ENCODE measurements at regions not wholly inside any gene's neighbourhood (a gene's known extent, or its start where the extent isn't known, plus 50 kb on each side); places are given as distances from the start of the nearest gene placed in this dataset.

DNA sequence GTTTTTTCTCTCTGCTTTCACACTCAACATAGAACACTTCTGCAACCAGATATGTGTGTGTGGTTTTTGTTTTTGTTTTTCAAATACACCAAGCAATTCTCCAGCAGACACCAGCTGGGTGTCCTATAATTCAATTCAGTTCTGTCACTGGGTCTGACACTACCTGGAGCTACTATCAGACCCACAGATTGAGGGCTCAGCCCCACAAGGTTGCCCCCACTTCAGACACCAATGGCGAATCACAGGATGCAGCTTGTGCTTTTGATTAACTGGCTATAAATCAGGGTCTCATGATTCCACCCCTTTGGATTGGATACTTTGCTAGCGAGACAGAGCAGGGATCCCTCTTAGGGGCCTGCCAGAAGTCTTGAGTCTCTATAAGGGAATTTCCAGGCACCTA lies 462.2 kb upstream of the NRP1 start:
- Histone ChIP-seq H3K4me3 (ENCODE audit: low read depth, low read length) (no peak overlapping the region), H2BK120ac (ENCODE audit: insufficient read depth, low read length, poor library complexity) (no peak overlapping the region), H3K79me1 (ENCODE audit: low read length) (peaks cover 5% of the 10 kb centered on the region), H3K36me3 (ENCODE audit: control insufficient read depth in 1 of 2, insufficient read depth in 2 of 2, low read length in 2 of 2) (no peaks in the 10 kb centered on the region), H4K8ac (ENCODE audit: low read depth, low read length) (no peak overlapping the region), H3K79me2 (ENCODE audit: control insufficient read depth, insufficient read depth, low read length, poor library complexity) (no peaks in the 10 kb centered on the region), H2AFZ (ENCODE audit: insufficient read depth, low read length, poor library complexity) (no peak overlapping the region), H4K91ac (ENCODE audit: low read depth, low read length) (no peak overlapping the region), H3K4ac (ENCODE audit: low read depth, low read length) (no peak overlapping the region), H3K4me2 (ENCODE audit: low read length) (no peak overlapping the region), H3K23ac (ENCODE audit: low read length) (no peak overlapping the region), H3K4me1 (ENCODE audit: control insufficient read depth in 1 of 2, insufficient read depth in 2 of 2, low read length in 2 of 2) (peaks cover 2 to 5% of the 10 kb centered on the region in 2 experiments), H3K14ac (ENCODE audit: low read length) (no peak overlapping the region), H2BK5ac (ENCODE audit: low read depth, low read length, poor library complexity) (no peak overlapping the region), H3K27me3 (ENCODE audit: insufficient read depth, low read length) (no peaks in the 10 kb centered on the region), H3K9me3 (ENCODE audit: insufficient read depth, low read depth, low read length) (no peaks in the 10 kb centered on the region), H2AK5ac (ENCODE audit: low read length) (no peak overlapping the region), H3K18ac (ENCODE audit: low read length) (no peak overlapping the region), H3K27ac (ENCODE audit: low read depth, low read length) (no peak overlapping the region), H4K12ac (ENCODE audit: low read depth, low read length) (no peak overlapping the region), H3K9ac (ENCODE audit: low read length) (no peak overlapping the region), H2BK12ac (ENCODE audit: low read length) (no peak overlapping the region)
- no CpG with 5 or more reads among the region's 2 CpGs for WGBS (ENCODE audit: extremely low coverage, insufficient coverage, insufficient read length)
- DNase-seq: no peak

DNA sequence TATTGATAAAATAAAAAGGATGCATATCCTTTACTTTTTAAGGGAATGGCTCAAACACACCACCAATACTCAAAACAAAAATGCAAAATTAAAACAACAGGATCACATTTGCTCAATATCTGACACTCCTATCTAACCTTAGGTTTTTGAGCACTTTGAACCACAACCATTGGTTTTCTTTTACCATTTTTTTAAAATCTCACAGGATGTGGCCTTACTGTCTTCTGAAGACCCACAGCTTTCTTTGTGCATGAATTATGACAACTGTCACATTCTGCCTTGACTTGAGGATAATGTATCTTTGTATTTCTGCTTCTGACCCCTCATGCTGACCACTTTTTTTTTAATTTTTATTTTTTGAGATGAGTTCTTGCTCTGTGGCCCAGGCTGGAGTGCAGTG lies 461.1 kb upstream of the NRP1 start:
- H3K36me3 ChIP-seq (ENCODE audit: control insufficient read depth in 1 of 2, insufficient read depth in 2 of 2, low read length in 2 of 2): no peaks in the 10 kb centered on the region
- H3K4me3 ChIP-seq (ENCODE audit: low read depth, low read length): no peak overlapping the region
- no peak overlapping the region for H3K27ac ChIP-seq (ENCODE audit: low read depth, low read length)
- peaks cover 0 to under 1% of the 10 kb centered on the region in 2 experiments for H3K4me1 ChIP-seq (ENCODE audit: control insufficient read depth in 1 of 2, insufficient read depth in 2 of 2, low read length in 2 of 2)
- H3K9me3 ChIP-seq (ENCODE audit: insufficient read depth, low read depth, low read length): no peaks in the 10 kb centered on the region
- H3K23ac ChIP-seq (ENCODE audit: low read length): no peak overlapping the region
- H3K27me3 ChIP-seq (ENCODE audit: insufficient read depth, low read length): no peaks in the 10 kb centered on the region
- H3K9ac ChIP-seq (ENCODE audit: low read length): no peak overlapping the region
- H3K14ac ChIP-seq (ENCODE audit: low read length): no peak overlapping the region
- peaks cover 2% of the 10 kb centered on the region for H3K79me1 ChIP-seq (ENCODE audit: low read length)
- no peak overlapping the region for H2AK5ac ChIP-seq (ENCODE audit: low read length)
- no peaks in the 10 kb centered on the region for H3K79me2 ChIP-seq (ENCODE audit: control insufficient read depth, insufficient read depth, low read length, poor library complexity)
- H2BK120ac ChIP-seq (ENCODE audit: insufficient read depth, low read length, poor library complexity): no peak overlapping the region
- no peak overlapping the region for H3K4ac ChIP-seq (ENCODE audit: low read depth, low read length)
- no peak overlapping the region for H4K12ac ChIP-seq (ENCODE audit: low read depth, low read length)
- no peak overlapping the region for H4K91ac ChIP-seq (ENCODE audit: low read depth, low read length)
- no peak overlapping the region for H3K4me2 ChIP-seq (ENCODE audit: low read length)
- no peak overlapping the region for H4K8ac ChIP-seq (ENCODE audit: low read depth, low read length)
- no peak overlapping the region for H2BK5ac ChIP-seq (ENCODE audit: low read depth, low read length, poor library complexity)
- H2AFZ ChIP-seq (ENCODE audit: insufficient read depth, low read length, poor library complexity): no peak overlapping the region
- H2BK12ac ChIP-seq (ENCODE audit: low read length): no peak overlapping the region
- H3K18ac ChIP-seq (ENCODE audit: low read length): no peak overlapping the region
- DNase-seq: no peak

DNA sequence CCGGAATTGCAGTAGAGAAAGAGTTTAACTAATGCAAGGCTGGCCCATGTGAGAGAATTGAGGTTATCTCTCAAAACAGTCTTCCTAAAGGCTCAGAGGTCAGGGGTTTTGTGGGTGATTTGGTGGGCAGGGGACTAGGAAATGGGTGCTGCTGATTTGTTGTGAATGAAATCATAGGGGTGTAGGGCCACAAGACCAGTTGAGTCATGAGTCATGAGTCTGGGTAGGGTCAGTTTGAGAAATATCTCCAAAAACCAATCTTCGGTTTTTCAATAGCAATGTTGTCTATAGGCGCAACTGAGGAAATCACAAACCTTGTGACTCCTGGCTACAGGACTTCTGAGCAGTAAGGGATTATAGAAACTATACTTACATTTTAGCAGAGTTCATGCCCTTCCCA lies 460.0 kb upstream of the NRP1 start:
- Histone ChIP-seq H4K91ac (ENCODE audit: low read depth, low read length) (no peak overlapping the region), H3K27ac (ENCODE audit: low read depth, low read length) (no peak overlapping the region), H3K27me3 (ENCODE audit: insufficient read depth, low read length) (no peaks in the 10 kb centered on the region), H3K9me3 (ENCODE audit: insufficient read depth, low read depth, low read length) (no peaks in the 10 kb centered on the region), H4K8ac (ENCODE audit: low read depth, low read length) (no peak overlapping the region), H3K4me1 (ENCODE audit: control insufficient read depth in 1 of 2, insufficient read depth in 2 of 2, low read length in 2 of 2) (no peaks in the 10 kb centered on the region), H3K4me3 (ENCODE audit: low read depth, low read length) (no peak overlapping the region), H3K23ac (ENCODE audit: low read length) (no peak overlapping the region), H3K4ac (ENCODE audit: low read depth, low read length) (no peak overlapping the region), H3K36me3 (ENCODE audit: control insufficient read depth in 1 of 2, insufficient read depth in 2 of 2, low read length in 2 of 2) (no peaks in the 10 kb centered on the region), H2AFZ (ENCODE audit: insufficient read depth, low read length, poor library complexity) (no peak overlapping the region), H3K4me2 (ENCODE audit: low read length) (no peak overlapping the region), H2BK12ac (ENCODE audit: low read length) (no peak overlapping the region), H2BK120ac (ENCODE audit: insufficient read depth, low read length, poor library complexity) (no peak overlapping the region), H3K79me2 (ENCODE audit: control insufficient read depth, insufficient read depth, low read length, poor library complexity) (no peaks in the 10 kb centered on the region), H4K12ac (ENCODE audit: low read depth, low read length) (no peak overlapping the region), H3K14ac (ENCODE audit: low read length) (no peak overlapping the region), H3K79me1 (ENCODE audit: low read length) (peaks cover 2% of the 10 kb centered on the region), H2AK5ac (ENCODE audit: low read length) (no peak overlapping the region), H2BK5ac (ENCODE audit: low read depth, low read length, poor library complexity) (no peak overlapping the region), H3K9ac (ENCODE audit: low read length) (no peak overlapping the region), H3K18ac (ENCODE audit: low read length) (no peak overlapping the region)
- DNase-seq: no peak
- WGBS (ENCODE audit: extremely low coverage, insufficient coverage, insufficient read length): no CpG with 5 or more reads among the region's 3 CpGs

DNA sequence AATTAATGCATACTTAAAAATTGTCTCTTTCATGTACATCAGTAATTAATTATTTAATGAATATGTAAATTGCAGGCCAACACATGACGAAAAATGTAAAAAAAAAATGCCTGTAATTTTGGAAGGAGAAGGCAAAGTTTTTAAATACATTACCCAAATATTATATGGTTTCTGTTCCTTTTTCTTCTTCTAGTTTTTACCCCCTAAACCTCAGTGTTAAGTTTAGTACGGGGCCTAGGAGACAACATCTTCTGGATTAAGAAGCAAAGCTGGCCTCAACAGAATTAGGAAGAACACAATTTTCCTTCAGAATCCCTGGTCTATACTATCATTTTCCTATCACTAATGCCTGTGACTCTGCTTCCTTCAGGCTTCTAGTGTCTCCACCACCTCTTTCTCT lies 459.3 kb upstream of the NRP1 start:
- H2BK120ac ChIP-seq (ENCODE audit: insufficient read depth, low read length, poor library complexity): no peak overlapping the region
- no peak overlapping the region for H4K8ac ChIP-seq (ENCODE audit: low read depth, low read length)
- no peak overlapping the region for H2AK5ac ChIP-seq (ENCODE audit: low read length)
- H3K9ac ChIP-seq (ENCODE audit: low read length): no peak overlapping the region
- H3K27me3 ChIP-seq (ENCODE audit: insufficient read depth, low read length): no peaks in the 10 kb centered on the region
- H4K12ac ChIP-seq (ENCODE audit: low read depth, low read length): no peak overlapping the region
- H3K4ac ChIP-seq (ENCODE audit: low read depth, low read length): no peak overlapping the region
- no peak overlapping the region for H3K23ac ChIP-seq (ENCODE audit: low read length)
- H3K79me1 ChIP-seq (ENCODE audit: low read length): no peaks in the 10 kb centered on the region
- no CpG with 5 or more reads among the region's 2 CpGs for WGBS (ENCODE audit: extremely low coverage, insufficient coverage, insufficient read length)
- no peaks in the 10 kb centered on the region for H3K79me2 ChIP-seq (ENCODE audit: control insufficient read depth, insufficient read depth, low read length, poor library complexity)
- H3K4me1 ChIP-seq (ENCODE audit: control insufficient read depth in 1 of 2, insufficient read depth in 2 of 2, low read length in 2 of 2): no peaks in the 10 kb centered on the region
- H3K36me3 ChIP-seq (ENCODE audit: control insufficient read depth in 1 of 2, insufficient read depth in 2 of 2, low read length in 2 of 2): no peaks in the 10 kb centered on the region
- H3K4me2 ChIP-seq (ENCODE audit: low read length): no peak overlapping the region
- H4K91ac ChIP-seq (ENCODE audit: low read depth, low read length): no peak overlapping the region
- no peak overlapping the region for H2BK12ac ChIP-seq (ENCODE audit: low read length)
- H3K4me3 ChIP-seq (ENCODE audit: low read depth, low read length): no peak overlapping the region
- no peaks in the 10 kb centered on the region for H3K9me3 ChIP-seq (ENCODE audit: insufficient read depth, low read depth, low read length)
- no peak overlapping the region for H2AFZ ChIP-seq (ENCODE audit: insufficient read depth, low read length, poor library complexity)
- no peak overlapping the region for H3K27ac ChIP-seq (ENCODE audit: low read depth, low read length)
- H2BK5ac ChIP-seq (ENCODE audit: low read depth, low read length, poor library complexity): no peak overlapping the region
- no peak for DNase-seq
- H3K18ac ChIP-seq (ENCODE audit: low read length): no peak overlapping the region
- no peak overlapping the region for H3K14ac ChIP-seq (ENCODE audit: low read length)

DNA sequence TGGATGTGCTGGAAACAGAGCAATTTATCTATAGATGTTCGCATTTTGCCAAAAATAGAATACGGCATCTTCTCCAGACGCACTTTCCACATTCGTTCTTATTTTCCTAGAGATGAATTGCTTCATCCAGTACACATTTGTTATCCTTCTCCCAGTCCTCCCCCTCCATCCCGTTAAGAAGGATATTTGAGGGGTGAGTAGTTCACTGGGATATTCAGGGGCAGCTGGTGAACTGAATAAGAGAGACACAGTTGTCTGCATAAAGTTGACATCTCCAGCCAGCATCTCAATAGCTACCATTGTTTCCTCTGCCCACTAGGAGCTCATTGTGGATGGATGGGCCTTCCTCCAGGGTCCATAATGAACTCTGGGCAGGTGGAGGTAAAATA lies 456.8 kb upstream of the NRP1 start:
- Histone ChIP-seq H3K4me3 (ENCODE audit: low read depth, low read length) (no peak overlapping the region), H3K36me3 (ENCODE audit: control insufficient read depth in 1 of 2, insufficient read depth in 2 of 2, low read length in 2 of 2) (no peaks in the 10 kb centered on the region), H3K23ac (ENCODE audit: low read length) (no peak overlapping the region), H3K18ac (ENCODE audit: low read length) (no peak overlapping the region), H3K4me2 (ENCODE audit: low read length) (no peak overlapping the region), H4K12ac (ENCODE audit: low read depth, low read length) (no peak overlapping the region), H2BK5ac (ENCODE audit: low read depth, low read length, poor library complexity) (no peak overlapping the region), H2BK12ac (ENCODE audit: low read length) (no peak overlapping the region), H3K9ac (ENCODE audit: low read length) (no peak overlapping the region), H3K27ac (ENCODE audit: low read depth, low read length) (no peak overlapping the region), H2AFZ (ENCODE audit: insufficient read depth, low read length, poor library complexity) (no peak overlapping the region), H3K79me2 (ENCODE audit: control insufficient read depth, insufficient read depth, low read length, poor library complexity) (no peaks in the 10 kb centered on the region), H2AK5ac (ENCODE audit: low read length) (no peak overlapping the region), H2BK120ac (ENCODE audit: insufficient read depth, low read length, poor library complexity) (no peak overlapping the region), H3K14ac (ENCODE audit: low read length) (no peak overlapping the region), H4K8ac (ENCODE audit: low read depth, low read length) (no peak overlapping the region), H3K4ac (ENCODE audit: low read depth, low read length) (no peak overlapping the region), H3K4me1 (ENCODE audit: control insufficient read depth in 1 of 2, insufficient read depth in 2 of 2, low read length in 2 of 2) (no peaks in the 10 kb centered on the region), H4K91ac (ENCODE audit: low read depth, low read length) (no peak overlapping the region), H3K79me1 (ENCODE audit: low read length) (no peaks in the 10 kb centered on the region), H3K27me3 (ENCODE audit: insufficient read depth, low read length) (no peaks in the 10 kb centered on the region), H3K9me3 (ENCODE audit: insufficient read depth, low read depth, low read length) (no peaks in the 10 kb centered on the region)
- no CpG with 5 or more reads among the region's 5 CpGs for WGBS (ENCODE audit: extremely low coverage, insufficient coverage, insufficient read length)
- DNase-seq: no peak

Measured in trophoblast cell (in vitro differentiated cells and primary cell).